ENCODE measurements at regions not wholly inside any gene's neighbourhood (a gene's known extent, or its start where the extent isn't known, plus 50 kb on each side); places are given as distances from the start of the nearest gene placed in this dataset.

DNA sequence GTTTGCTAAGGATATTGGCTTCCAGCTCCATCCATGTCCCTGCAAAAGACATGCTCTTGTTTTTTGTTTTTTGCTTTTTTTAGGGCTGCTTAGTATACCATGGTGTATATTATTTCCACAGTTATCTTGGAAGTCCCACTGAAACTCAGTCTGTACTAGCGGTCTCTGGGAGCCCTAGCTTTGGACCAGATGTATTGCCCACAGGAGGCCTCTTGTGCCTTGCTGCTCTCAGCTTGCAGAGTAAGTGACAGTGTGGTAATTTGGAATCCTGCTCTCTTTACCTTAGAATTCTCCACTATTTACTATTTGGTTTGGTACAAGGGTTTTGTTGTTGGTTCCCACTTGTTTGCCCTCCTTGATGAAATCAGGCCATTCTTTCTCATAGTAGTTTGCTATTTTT, 1022.9 kb downstream of the LRFN5 start:
- TF ChIP-seq, protein P1, sequence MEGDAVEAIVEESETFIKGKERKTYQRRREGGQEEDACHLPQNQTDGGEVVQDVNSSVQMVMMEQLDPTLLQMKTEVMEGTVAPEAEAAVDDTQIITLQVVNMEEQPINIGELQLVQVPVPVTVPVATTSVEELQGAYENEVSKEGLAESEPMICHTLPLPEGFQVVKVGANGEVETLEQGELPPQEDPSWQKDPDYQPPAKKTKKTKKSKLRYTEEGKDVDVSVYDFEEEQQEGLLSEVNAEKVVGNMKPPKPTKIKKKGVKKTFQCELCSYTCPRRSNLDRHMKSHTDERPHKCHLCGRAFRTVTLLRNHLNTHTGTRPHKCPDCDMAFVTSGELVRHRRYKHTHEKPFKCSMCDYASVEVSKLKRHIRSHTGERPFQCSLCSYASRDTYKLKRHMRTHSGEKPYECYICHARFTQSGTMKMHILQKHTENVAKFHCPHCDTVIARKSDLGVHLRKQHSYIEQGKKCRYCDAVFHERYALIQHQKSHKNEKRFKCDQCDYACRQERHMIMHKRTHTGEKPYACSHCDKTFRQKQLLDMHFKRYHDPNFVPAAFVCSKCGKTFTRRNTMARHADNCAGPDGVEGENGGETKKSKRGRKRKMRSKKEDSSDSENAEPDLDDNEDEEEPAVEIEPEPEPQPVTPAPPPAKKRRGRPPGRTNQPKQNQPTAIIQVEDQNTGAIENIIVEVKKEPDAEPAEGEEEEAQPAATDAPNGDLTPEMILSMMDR (IDR thresholded peaks at IDR 0.05; ENCODE audit: extremely low read depth, missing control alignments), result no peak
- DNase-seq (ENCODE audit: low spot score), result no peak

DNA sequence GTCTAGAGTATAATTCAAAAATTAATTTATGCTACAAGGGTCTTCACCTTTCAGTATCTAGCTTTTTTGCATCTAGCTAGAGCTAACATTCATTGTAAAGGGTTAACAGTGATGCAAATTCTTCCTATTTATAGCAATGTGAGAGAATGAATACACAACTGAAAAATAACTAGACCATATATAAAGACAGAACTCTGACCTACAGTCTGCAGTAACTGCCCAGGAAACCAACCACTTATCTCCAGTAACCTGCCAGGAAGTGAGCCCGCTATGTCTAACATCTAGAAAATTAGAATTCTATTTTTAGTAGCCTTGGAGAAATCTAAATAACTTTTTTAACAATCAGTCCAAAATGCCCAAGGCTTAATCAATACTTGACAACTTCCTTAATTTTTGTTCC, 1021.9 kb downstream of the LRFN5 start:
- no peak for DNase-seq (ENCODE audit: low spot score)
- TF ChIP-seq, protein P1 (IDR thresholded peaks at IDR 0.05; ENCODE audit: extremely low read depth, missing control alignments), result no peak

DNA sequence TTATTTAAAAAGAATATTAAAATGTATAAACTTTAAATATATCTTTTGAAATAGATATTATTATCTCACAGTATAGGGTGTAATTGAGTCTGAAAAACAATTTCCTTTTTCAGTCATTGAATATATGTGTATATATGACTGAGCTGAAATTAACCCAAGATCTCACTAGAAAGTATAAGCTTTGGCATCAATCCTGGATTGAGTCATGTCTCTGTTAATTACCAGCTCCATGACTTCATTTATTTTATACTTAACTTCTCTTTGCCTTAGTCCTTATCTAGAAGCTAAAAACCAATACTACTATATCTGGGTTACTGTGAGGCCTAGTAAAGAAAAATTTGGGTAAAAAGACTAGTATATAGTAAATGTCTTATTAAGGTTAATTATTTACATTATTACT, 1020.3 kb downstream of the LRFN5 start:
- TF ChIP-seq, protein P1 (IDR thresholded peaks at IDR 0.05; ENCODE audit: extremely low read depth, missing control alignments), result no peak
- no peak for DNase-seq (ENCODE audit: low spot score)

DNA sequence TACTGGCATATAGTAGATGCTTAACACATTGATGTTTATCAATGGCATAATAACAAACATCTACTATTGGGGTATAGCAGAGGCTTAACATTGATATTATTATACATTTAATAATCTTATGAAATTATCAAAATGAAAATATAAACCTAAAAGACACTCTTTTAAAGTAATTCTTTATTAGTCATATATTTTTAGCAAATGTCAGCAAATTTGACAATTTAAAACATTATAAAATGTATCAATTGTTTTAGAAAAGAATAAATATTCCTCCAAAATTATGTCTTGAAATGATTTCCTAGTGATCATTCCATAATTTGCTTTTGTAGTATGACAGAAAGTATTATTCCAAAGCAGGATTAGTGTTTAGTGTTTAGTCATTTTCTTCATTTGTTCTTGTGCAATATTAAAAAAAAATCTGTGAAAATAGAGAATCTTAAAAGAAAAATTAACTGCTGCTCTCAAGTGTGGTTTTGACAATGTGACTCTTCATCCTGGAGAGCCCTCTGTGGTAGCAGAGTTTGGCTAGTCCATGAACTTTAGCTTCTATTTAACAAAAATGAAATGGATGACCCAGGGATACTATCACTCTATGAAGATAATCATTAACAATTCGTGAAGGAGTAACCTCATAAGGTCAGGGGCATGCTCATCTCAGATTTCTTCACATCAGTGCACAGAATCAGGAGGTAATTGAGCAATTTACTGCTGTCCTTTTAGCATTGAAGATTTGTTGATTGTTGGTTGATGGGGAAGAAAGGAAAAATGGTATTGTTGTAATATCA, 1018.5 kb downstream of the LRFN5 start:
- TF ChIP-seq, protein P1 (IDR thresholded peaks at IDR 0.05; ENCODE audit: extremely low read depth, missing control alignments), result no peak
- no peak for DNase-seq (ENCODE audit: low spot score)

DNA sequence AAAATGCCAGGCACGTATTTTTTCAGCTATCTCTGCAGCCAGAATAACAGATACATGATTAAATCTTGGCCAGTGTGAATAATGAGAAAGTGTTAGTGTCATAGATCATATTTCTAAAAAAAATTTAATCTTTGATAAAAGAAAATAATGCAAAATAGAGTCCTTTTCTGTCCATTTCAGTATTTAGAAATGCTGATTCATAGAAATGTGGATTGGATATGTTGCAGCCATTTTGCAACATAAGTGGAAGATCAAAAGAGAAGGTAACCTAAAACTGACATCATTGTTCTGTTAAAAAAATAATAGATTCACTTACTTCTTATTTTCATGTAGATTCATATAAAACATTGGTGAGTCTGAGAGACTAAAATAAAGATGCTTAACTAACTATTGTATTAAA, 1010.3 kb downstream of the LRFN5 start:
- DNase-seq (ENCODE audit: low spot score), result no peak
- TF ChIP-seq, protein P1 (IDR thresholded peaks at IDR 0.05; ENCODE audit: extremely low read depth, missing control alignments), result no peak

DNA sequence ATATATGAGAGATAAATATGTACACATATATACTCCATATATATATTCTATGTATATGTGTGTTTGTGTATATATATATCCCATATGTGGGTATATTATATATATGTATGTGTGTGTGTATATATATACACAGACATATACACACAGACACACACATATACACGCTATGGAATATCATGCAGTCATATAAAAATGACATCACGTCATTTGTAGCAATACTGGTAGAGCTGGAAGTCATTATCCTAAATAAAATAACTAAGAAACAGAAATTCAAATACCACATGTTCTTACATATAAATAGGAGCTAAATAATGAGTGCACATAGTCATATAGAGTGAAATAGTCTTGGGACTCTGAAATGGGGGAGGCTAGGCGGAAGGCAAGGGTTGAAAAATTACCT, 1000.2 kb downstream of the LRFN5 start:
- TF ChIP-seq, protein P1 (IDR thresholded peaks at IDR 0.05; ENCODE audit: extremely low read depth, missing control alignments), result no peak
- no peak for DNase-seq (ENCODE audit: low spot score)

DNA sequence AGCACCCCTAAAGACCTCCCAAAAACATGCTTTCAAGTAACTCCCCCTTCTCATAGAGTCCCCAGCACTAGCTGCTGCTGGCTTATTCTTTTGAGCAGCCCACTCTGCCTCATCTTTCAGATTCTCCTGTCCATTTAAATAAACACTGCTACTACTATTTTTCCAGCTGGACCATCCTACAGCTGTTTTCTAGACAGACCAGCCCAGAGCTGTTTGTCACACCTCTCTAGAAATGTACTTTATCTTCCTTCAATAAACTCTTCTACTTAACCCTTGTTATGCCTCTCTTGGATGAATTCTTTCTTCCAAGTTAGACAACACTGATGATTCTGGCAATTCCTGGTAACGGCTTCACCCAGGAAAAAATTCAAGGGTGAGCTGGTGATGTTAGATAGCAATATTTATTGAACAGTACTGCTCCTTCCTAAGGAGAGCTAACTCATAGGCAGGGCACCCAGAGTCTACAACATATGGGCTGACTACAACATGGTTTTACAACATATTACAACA, 995.7 kb downstream of the LRFN5 start:
- no peak for DNase-seq (ENCODE audit: low spot score)
- TF ChIP-seq, protein P1 (IDR thresholded peaks at IDR 0.05; ENCODE audit: extremely low read depth, missing control alignments), result no peak

Data from GM20000 (cell line).